Right atrium auricular region (tissue), 2 donors: ENCODE measurements at regions not wholly inside any gene's neighbourhood (a gene's known extent, or its start where the extent isn't known, plus 50 kb on each side); places are given as distances from the start of the nearest gene placed in this dataset.
A peak's percentile ranks its signal among the peaks of the same experiment; 100 is the strongest.

Experiments used
- DNase-seq: peaks from one replicate; pipeline ENCODE4 v3.0.0-alpha.2; 2019; ENCODE audit warnings: low spot score
- H3K27ac ChIP-seq, 2 donors: fragments of 200-600 bp; sonication (generic); 1 replicate in 1 of 2; 2 replicates in 1 of 2; pipeline ENCODE4 v1.5.1; 2016 to 2019
- H3K27me3 ChIP-seq, 2 donors: fragments of 200-600 bp; sonication (generic); one replicate each; pipeline versions ENCODE4 v1.5.1 to v1.6.0; 2017 to 2019
- H3K36me3 ChIP-seq: fragments of 200-600 bp; sonication (generic); one replicate; pipeline ENCODE4 v1.5.1; 2016
- H3K4me1 ChIP-seq, 2 donors: fragments of 200-600 bp; sonication (generic); one replicate each; pipeline versions ENCODE4 v1.5.1 to v1.6.0; 2017 to 2019
- H3K4me3 ChIP-seq, 2 donors: fragments of 200-600 bp; sonication (generic); 1 replicate in 1 of 2; 2 replicates in 1 of 2; pipeline ENCODE4 v1.5.1; 2017 to 2019; ENCODE audit warnings: mild to moderate bottlenecking in 1 of 2, moderate library complexity in 1 of 2
- H3K9me3 ChIP-seq, 2 donors: fragments of 200-600 bp; sonication (generic); one replicate each; pipeline ENCODE4 v1.5.1; 2019
- CTCF ChIP-seq, 2 donors: fragments of 200-600 bp; sonication (generic); IDR thresholded peaks; one replicate each; pipeline ENCODE4 v1.5.1; 2019; ENCODE audit warnings: antibody characterized with exemption in 2 of 2

- no peak for TF ChIP-seq CTCF (IDR thresholded peaks at IDR 0.05)
- Histone ChIP-seq H3K36me3 (no peaks in the 10 kb centered on the region), H3K4me1 (no peaks in the 10 kb centered on the region), H3K9me3 (no peaks in the 10 kb centered on the region), H3K4me3 (no peak overlapping the region), H3K27me3 (no peaks in the 10 kb centered on the region), H3K27ac (no peak overlapping the region)
- no peak for DNase-seq
These were observed 148.9 kb downstream of the GLUL start for GRCh38 chr1:182242641-182243040.

- Histone ChIP-seq H3K36me3 (no peaks in the 10 kb centered on the region), H3K27ac (no peak overlapping the region)
These were observed 151.5 kb downstream of the GLUL start for GRCh38 chr1:182240085-182240484.

DNA sequence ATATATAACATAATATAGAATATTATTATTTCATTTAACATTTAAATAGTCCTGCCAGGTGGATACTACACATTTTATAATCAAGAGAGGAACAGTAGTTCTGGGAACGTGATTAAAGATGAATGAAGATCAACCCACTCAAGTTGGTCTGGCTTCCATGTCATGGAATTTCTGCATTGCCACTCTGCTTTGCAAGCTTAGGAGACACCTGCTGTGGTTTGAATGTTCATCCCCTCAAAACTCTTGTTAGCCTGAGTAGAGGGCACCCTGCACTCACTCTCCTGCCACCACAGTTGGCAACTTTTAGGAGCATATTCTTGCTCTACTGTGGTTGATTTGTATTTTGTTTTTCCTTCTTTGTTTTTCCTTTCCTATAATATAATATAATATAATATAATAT lies 153.2 kb downstream of the GLUL start:
- no peaks in the 10 kb centered on the region for H3K9me3 ChIP-seq

More at GRCh38 chr1:182240085-182240484, 151.5 kb downstream of the GLUL start:
- H3K4me1 ChIP-seq: peaks cover 0 to 13% of the 10 kb centered on the region in 2 donors
- H3K27me3 ChIP-seq: no peaks in the 10 kb centered on the region
- no peak for DNase-seq
- no peak for TF ChIP-seq CTCF (IDR thresholded peaks at IDR 0.05)
- no peak overlapping the region for H3K4me3 ChIP-seq
- H3K9me3 ChIP-seq: no peaks in the 10 kb centered on the region

GRCh38 chr1:182237329-182237728 lies 154.3 kb downstream of the GLUL start:
- no peak overlapping the region for H3K27ac ChIP-seq
- H3K27me3 ChIP-seq: no peaks in the 10 kb centered on the region
- no peaks in the 10 kb centered on the region for H3K36me3 ChIP-seq
- no peaks in the 10 kb centered on the region for H3K9me3 ChIP-seq
- TF ChIP-seq CTCF (IDR thresholded peaks at IDR 0.05): no peak
- no peak for DNase-seq
- H3K4me1 ChIP-seq: peaks cover 0 to 13% of the 10 kb centered on the region in 2 donors
- no peak overlapping the region for H3K4me3 ChIP-seq

More for the DNA sequence above, 153.2 kb downstream of the GLUL start:
- Histone ChIP-seq H3K4me3 (no peak overlapping the region), H3K36me3 (no peaks in the 10 kb centered on the region), H3K27me3 (no peaks in the 10 kb centered on the region), H3K4me1 (peaks cover 0 to 13% of the 10 kb centered on the region in 2 donors), H3K27ac (no peak overlapping the region)
- no peak for TF ChIP-seq CTCF (IDR thresholded peaks at IDR 0.05)
- DNase-seq: no peak

DNA sequence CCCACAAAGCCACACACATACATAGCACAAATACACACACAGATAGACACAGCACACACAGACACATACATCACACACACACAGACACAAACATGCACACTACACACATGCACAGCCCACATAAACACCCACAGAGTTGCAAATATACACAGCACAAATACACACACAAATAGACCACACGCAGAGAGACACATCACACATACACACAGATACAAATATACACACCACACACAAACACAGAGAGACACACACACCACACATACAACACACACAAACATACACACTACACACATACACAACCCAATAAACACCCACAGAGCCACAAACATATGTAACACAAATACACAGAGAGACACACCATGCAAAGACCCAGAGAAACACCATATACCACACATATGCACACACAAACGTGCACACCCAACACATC lies 154.9 kb downstream of the GLUL start:
- Histone ChIP-seq H3K9me3 (no peaks in the 10 kb centered on the region), H3K4me1 (peaks cover 0 to 17% of the 10 kb centered on the region in 2 donors), H3K27me3 (no peaks in the 10 kb centered on the region), H3K36me3 (no peaks in the 10 kb centered on the region), H3K4me3 (no peak overlapping the region), H3K27ac (peak overlapping the region in 1 of 2 donors; percentile 36)
- DNase-seq: no peak
- TF ChIP-seq CTCF (IDR thresholded peaks at IDR 0.05): no peak

GRCh38 chr1:182235952-182236650 lies 155.5 kb downstream of the GLUL start:
- no peaks in the 10 kb centered on the region for H3K9me3 ChIP-seq
- TF ChIP-seq CTCF (IDR thresholded peaks at IDR 0.05): no peak
- H3K4me3 ChIP-seq: no peak overlapping the region
- peaks cover 0 to 19% of the 10 kb centered on the region in 2 donors for H3K4me1 ChIP-seq
- DNase-seq: no peak
- H3K27me3 ChIP-seq: no peaks in the 10 kb centered on the region
- peak overlapping the region; percentile 63 to 75 for H3K27ac ChIP-seq
- no peaks in the 10 kb centered on the region for H3K36me3 ChIP-seq
